ENCODE measurements at regions not wholly inside any gene's neighbourhood (a gene's known extent, or its start where the extent isn't known, plus 50 kb on each side); places are given as distances from the start of the nearest gene placed in this dataset.
"Not testable (repeated sequence)": the region's sequence is repeated elsewhere in the genome, so short reads cannot be mapped to it uniquely, and the experiment has no call there.

DNA sequence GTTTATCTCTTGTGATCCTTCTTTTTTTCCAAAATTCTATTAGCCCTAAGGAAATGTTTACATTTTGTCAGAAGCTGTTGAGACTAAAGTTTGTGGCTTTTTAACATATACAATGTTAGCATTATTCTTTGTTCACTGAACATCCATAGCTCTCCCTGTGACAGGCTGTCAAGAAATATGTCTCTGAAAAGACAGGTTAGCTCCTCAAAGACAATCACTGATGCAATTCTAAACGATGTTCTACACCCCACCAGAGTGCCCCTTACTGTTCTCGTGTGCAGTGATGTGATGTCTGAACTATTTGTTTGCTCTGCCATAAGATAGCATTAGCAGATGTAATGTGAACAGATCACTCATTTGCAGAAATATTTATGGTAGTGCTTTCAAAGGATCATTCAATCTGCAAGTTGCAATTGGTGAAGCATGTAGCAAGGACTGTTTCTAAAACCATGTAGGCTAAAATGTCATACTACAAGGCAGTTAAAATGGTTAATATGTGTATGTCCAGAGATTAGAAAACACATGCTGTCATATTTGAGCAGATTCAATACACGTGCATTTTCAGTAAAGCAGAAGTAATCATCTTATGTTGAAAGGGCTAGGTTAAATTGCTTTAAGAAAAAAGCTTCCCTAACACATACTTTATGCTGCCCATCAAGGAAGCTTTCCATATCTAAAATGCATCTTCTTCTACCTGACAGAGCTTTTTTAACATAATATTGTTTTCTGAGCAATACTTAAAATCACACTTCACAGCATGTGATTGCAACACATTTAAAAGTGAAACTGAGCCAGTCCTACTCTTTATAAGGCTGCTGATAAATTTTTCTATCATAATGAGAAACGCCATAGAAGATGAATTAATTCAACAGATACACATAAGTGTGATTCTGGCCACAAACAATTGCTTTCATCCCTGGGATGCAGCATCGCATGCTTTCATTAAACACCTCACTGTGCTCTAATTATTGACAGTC, 285.7 kb upstream of the UBE2E3 start:
- peak; percentile 23 for DNase-seq

DNA sequence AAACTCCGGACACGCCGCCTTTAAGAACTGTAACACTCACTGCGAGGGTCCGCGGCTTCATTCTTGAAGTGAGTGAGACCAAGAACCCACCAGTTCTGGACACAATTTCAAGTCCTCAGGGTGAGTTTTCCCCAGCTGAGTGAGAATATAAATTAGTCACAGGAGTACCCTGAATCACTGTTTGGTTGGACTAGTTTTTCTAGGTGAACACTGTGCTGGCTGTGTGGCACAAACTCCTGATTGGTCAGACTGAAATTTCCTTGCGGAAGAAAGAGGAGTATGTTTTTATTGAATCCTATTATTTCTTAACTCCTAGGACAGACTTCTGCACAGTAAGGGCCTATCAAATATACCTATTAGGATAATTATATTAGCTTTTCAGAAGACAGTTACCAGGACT, 288.1 kb upstream of the UBE2E3 start:
- DNase-seq, result no peak

DNA sequence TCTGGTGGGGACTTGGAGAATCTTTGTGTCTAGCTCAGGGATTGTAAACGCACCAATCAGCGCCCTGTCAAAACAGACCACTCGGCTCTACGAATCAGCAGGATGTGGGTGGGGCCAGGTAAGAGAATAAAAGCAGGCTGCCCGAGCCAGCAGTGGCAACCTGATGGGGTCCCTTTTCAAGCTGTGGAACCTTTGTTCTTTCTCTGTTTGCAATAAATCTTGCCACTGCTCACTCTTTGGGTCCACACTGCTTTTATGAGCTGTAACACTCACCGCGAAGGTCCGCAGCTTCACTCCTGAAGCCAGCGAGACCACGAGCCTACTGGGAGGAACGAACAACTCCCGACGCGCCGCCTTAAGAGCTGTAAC, 288.6 kb upstream of the UBE2E3 start:
- not testable (repeated sequence) for DNase-seq

DNA sequence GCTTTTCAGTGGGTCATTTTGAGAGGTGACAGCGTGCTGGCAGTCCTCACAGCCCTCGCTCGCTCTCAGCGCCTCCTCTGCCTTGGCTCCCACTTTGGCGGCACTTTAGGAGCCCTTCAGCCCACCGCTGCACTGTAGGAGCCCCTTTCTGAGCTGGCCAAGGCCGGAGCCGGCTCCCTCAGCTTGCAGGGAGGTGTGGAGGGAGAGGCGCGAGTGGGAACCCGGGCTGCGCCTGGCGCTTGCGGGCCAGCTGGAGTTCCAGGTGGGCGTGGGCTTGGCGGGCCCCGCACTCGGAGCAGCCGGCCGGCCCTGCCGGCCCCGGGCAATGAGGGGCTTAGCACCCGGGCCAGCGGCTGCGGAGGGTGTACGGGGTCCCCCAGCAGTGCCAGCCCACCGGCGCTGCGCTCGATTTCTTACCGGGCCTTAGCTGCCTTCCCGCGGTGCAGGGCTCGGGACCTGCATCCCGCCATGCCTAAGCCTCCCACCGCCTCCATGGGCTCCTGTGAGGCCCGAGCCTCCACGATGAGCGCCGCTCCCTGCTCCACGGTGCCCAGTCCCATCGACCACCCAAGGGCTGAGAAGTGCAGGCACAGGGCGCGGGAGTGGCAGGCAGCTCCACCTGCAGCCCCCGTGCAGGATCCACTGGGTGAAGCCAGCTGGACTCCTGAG, 289.1 kb upstream of the UBE2E3 start:
- not testable (repeated sequence) for DNase-seq

DNA sequence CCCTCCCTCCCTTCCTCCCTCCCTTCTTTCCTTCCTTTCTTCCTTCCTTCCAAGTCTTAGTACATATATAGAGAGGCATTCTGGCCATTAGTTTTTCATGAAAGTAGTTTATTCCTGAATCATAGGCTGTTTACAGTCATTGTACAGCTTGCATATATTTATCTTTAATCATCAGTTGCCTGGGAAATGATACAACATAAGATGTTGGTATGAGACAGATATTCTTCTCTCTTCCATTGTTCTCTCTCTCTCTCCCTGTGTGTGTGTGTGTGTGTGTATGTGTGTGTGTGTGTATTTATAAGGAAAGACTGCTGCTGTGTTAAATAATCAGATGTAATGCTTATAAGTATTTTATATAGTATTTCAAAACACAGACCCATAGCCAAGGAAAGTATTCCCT, 289.8 kb upstream of the UBE2E3 start:
- DNase-seq, result no peak

DNA sequence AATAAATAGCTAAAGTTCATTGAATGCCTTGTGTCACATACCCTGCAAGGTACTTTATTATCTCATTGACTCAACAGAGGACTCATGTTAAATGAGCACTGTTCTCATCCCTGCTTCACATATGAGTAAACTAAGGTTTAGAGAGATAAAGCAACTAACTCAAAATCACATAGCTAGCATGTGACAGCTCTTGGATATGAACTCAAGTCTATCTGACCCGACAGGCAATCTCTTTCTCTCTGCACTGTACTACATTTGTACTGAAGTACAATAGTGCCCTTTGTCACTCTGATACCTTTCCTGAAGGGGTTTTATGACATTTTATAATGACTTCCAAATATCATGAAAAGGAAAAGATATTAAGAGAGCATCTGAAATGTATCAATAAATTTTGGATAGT, 297.5 kb upstream of the UBE2E3 start:
- DNase-seq, result no peak

DNA sequence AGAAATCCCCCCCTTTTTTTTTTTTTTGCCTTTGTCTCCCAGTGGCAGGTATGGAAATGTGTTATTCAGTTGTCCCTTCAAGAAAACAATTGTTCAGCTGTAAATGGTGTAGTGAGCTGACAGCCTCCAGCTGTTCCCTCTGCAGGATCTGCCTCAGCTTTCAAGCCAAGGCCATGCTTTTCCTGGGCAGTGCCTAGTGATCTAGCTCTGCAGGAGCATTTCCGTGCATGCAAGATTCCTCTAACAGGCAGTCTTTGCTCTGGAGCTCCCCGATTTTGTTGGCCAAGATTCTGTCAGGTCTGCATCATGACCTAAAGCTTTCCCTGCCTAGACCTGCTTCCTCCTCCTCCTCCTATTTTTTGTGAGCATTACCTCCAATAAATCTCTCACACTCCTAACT, 300.7 kb upstream of the UBE2E3 start:
- no peak for DNase-seq

DNA sequence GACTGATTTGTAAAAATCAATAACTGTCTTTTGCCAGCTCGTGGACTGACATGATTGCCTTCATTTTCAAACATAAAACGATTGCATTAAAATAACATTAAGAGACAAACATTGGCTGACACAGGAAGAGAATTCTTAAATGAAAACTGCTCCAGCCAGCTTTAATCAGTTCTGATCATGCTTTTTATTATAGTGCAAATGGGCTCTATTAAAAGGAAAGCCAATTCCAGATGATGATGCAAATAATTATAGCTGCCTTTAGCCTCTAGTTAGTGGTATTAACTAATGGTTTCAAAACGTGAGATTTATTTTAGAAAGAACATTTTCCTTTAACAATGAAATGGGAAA, 301.8 kb upstream of the UBE2E3 start:
- no peak for DNase-seq

DNA sequence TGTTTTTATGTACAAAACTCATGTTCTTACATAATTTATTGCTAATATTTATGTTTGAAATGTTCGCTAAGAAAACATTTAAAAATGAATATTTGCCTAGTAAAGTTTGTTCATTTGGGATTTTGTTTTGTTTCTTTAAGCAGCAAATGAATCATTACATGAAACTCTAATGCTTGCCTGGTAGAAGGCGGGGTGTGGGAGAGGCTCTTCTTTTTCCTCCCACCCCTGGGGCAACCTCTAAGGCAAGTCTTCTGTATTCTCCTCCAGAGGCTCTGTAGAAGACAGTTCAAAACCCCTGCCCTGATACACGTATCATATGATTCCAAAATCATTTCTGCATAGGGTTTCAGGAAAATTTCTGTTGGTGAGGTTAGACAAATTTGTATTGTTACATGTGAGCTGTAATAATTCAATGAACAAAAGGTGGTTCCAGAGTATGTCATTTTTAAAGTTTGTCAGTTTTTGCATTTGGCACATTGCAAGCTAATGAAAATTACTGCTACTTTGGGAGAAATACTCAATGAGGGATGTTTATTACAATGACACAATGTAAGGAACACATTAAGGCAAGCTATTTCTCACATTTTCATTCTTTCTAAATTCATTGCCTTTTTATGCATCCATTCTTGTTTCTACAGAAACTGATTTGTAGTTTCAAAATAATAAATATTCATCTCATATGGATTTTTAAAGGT, 302.3 kb upstream of the UBE2E3 start:
- no peak for DNase-seq

DNA sequence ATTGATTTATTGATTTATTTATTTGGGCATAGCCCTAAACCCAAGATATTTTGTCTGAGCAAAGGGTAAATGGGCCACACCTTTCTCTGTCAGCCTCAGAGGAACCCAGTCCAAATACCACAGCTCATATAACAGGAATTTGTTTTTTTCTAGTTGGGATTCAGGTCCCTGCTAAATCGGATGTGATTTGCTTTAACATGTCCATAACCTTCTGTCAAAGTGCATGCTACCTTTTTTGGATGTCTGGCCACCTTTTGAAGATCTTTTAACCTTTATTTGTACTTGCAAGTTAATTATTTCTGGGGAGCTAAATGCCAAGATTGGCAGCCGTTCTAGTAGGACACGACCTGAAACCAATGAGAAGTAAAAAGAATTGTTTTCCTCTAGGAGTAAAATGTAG, 303.2 kb upstream of the UBE2E3 start:
- no peak for DNase-seq

DNA sequence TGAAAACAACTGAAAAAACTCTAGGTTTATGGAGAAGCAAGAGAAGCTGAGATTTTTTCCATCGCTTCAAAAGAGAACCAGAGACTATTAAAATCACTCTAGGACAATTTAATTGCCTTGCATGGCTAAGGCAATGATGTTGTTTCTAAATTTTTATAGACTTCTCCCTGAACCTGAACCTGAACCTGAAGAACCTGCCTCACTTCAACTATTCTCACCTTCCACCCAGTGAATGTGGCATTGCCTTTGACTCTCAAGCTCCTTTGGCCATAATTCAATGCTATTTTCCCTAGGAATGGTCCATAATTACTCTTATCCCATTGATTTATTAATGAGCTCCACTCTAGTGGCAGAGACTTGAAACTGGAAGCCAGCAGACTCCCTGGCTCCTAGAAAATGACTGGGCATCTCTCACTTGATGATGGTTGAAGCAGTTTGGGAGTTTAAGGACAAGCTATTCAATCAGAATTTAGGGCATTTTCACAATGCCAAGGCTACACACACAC, 303.8 kb upstream of the UBE2E3 start:
- DNase-seq, result no peak

DNA sequence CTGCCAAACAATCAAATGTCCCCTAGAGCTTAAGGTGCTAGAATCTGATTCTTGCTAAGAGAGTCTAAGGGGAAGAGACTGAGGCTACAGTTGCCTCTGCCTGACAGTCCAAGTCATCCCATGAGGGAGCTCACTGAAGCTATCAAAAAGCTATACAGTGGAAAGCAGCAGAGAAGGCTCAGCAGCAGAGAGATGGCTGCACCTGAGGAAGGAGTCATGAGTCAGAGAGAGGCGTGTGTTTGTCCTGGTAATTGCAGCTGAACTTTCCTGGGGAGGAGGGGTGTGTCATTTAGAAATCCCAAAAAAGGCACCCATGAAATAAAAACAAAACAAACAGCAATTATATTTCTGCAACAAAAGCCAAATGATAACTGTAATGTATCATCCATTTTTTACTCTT, 305.2 kb upstream of the UBE2E3 start:
- no peak for DNase-seq

DNA sequence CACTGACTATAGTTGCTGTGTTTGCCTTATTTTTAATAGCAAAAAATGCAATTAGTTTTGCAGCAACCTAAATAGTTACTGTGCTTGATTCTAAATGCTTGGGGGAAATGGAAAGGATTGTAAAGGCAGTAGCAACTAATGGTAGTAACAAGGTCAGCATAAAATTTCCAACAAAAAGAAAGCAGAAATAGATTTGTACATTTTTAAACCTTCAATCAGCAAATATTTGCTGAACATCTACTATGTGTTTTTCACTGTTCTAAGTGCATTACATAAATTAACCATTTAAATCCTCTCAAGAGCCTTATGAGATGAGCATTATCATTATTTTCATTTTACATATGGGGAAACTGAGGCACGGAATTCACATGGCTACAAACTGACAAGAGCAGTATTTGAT, 308.0 kb upstream of the UBE2E3 start:
- DNase-seq, result no peak

DNA sequence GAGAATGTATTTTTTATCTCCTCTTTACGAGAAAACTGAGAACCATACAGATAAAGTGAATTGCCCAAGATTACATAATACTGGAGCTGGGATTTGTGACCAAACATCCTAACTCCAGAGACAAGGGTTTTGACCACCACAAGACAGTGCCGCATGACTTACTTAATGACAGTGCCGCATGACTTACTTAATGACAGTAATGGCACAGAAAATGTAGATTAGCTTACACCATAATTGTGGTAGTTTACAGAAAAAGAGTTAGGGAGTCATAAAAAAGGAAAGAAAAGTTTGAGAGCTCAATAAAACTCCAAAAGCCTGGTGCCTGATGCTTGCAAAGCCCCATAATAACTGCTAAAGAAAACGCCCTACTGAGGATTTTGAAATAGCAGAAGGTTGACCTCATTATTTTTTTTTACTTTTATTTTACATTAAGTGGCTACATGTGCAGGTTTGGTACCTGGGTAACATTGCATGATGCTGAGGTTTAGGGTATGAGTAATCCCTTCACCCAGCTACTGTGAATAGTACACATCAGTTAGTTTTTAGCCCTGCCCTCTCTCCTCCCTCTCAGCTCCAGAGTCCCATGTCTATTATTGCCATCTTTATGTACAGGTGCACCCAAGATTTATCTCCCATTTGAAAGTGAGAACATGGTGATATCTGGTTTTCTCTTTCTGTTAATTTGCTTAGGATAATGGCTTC, 310.0 kb upstream of the UBE2E3 start:
- DNase-seq, result peak; percentile 22

DNA sequence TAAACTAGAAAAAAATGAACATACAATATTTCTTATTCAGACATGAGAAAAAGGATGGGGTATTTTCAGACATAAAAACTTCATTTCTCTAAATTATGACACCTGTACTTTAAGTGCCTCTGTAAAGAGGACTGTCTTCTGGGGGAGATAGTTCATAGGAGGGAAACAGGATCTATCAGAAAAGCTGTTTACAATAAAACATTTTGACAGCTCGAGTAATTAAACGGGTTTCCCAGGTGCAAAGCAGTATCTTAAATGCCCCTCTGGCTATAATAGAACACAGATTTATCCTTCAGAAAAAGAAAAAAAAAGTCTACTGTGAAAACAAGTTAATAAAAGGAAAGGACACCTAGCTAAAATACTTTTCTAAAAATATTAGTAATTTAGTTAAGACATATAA, 311.4 kb upstream of the UBE2E3 start:
- DNase-seq, result no peak

DNA sequence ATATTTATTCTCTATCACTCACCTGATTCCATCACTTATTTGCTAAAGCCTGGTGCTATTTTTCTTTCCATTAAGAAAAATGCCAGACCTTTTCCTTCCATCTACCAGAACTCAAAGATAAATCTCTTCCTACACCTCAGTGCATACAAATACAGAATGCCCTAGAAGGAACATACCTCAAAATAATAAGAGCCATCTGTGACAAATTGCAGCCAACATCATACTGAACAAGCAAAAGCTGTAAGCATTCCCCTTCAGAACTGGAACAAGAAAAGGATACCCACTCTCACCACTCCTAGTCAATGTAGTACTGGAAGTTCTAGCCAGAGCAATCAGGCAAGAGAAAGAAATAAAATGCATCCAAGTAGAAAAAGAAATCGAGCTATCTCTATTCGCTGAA, 315.9 kb upstream of the UBE2E3 start:
- no peak for DNase-seq

DNA sequence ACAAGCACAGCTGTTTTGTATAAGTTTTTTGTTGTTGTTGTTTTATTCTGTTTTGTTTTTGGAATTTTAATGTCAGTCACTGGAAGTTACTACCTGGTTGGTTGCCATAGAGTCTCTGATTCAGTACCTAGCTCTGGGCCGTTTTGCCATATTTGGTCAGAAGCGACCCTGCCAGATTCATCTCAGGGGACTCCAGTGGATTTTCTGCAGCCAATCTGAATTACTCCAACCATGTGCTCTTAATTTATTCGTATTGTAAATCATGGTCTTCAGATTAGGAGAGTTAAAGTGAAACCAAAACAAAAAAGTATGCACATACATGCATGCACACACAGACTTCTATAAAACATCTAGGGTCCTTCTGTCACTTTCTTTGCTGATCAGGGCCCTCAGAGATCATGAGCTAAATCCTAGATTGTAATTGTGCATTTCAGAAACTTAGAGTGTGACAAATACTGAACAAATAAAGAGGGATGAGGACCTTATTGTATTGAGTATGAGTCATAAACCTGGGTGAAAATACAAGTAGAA, 317.4 kb upstream of the UBE2E3 start:
- peak; percentile 57 for DNase-seq

DNA sequence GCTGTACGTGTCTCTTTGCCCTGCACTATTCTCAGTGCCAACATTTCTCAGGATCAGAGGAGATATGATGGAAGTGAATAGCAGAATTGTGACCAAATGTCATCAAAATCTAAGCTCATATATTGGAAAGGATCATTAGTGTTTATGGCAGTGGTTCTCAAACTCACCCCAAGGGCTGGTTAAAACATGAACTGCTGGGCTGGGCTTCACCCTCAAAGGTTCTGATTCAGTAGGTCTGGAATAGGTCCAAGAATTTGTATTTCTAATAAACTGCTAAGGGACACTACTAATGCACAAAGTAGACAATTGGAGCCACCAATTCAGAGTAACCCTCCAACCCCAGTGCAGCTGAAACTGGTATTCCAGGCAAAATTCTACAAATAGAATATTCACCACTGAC, 317.9 kb upstream of the UBE2E3 start:
- no peak for DNase-seq

DNA sequence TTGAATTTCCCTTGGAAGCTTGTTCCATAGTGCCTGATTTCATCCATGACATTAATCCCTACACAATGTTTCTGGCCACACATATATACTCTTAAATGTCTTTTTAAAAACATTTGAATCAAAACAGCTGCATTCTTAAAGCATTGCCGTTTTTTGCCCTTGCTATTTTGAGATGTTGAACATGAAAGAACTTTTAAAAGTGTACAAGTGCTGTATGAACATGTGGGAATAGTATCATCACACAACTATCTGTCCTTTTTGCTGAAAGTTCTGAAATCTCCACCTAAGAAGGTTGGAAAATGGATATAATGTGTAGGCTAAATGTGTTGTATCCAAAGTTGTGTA, 318.7 kb upstream of the UBE2E3 start:
- DNase-seq, result no peak

DNA sequence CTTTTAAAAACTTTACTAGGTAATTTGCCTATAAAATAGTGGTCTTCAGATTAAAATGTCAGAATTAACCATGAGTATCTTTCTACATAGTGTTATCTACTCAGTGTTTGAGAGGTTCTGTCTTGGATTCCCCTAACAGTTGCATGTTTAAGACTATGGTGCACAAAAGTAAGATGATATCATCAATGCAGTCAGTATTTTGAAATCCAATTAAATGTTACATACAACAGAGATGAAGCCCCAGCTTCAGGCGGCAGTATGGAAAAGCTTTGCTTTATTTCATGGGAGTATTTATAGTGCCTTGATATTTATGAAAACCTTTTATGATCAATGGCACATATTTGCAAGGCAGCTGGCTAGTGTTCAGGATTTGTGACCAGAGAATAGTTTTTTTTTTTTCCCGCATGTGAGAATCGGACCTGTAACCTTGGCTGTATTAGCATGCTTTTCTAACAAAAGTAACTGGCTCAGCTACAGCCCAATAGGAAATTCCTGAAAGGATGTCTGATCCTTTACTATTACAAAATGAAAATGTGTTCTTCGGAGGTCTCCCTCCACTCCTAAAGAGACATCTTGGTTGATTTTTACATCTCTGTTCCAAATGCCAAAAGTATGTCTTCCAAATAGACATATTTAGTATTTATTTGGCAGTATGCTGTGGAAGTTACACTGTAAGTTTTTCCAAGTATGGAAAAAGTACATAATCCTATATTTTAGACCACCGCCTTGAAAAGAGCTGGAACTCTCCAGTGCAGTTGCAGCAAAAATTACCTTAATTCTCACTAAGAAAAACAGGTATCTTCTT, 319.3 kb upstream of the UBE2E3 start:
- no peak for DNase-seq

DNA sequence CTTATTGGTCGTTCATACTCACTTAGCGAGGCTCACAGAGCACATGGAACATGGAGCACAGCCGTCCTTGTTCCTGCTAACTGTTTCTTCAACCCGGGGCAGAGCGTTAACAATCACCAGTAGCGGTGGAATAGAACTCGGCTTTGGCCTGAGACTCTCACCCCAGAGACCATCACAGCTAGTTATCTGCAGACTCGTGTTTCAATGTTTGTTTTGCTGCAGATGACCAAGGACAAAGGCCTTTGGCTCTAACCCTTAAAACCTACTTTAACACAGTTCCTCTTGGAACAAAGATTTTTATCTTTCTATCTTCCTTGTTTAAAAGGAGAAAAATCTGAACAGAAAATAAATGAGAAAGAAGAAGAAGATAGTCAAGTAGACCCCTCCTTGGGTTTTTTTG, 320.2 kb upstream of the UBE2E3 start:
- no peak for DNase-seq

DNA sequence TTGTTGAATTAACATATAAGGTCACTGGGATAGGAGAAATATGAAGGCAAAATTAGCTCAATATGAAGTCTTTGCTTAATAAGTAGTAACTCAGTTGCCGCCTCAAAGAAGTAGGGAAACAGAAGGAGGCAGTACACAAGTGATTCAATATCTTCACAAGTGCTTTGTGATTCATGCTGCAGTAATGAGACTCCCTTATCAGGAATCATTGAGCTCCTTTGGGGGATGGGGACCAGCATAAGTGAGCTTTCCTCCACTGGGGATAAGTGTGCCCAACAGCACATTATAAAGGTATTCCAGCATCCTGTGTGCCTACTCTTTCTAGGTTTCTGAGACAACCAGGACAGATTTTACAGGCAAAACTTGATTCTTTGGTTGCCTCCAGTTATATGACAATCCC, 323.4 kb upstream of the UBE2E3 start:
- DNase-seq, result peak; percentile 18

All from OCI-M1 (cell line).